ENCODE measurements at regions not wholly inside any gene's neighbourhood (a gene's known extent, or its start where the extent isn't known, plus 50 kb on each side); places are given as distances from the start of the nearest gene placed in this dataset.

DNA sequence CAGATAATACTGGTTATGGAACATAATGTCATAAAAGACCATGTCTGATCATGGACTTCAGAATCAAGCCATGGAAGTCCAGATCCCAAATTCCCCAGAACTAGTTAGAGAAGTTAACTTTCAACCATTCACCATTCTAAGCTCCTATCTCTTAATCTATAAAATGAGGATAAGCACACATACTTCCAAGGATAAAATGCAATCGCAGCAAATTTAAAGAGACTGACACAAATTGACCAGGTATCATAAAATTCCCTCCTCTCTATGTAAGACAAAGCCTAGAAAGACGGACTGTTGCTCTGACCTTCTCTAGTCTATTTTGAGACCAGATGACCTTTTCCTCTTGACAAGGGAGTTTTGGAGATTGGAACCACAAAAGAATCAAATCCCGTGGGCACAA is 426.7 kb downstream of the PLPP3 start:
- Mint-ChIP-seq H3K27ac (no peak overlapping the region), H3K36me3 (ENCODE audit: insufficient read depth in 2 of 2) (no peaks in the 10 kb centered on the region), H3K4me3 (no peak overlapping the region), H3K27me3 (ENCODE audit: low read depth) (no peaks in the 10 kb centered on the region), H3K9me3 (no peaks in the 10 kb centered on the region), H3K4me1 (ENCODE audit: low read depth) (no peaks in the 10 kb centered on the region)
- DNase-seq: no peak
- no peak for ATAC-seq (replicated peaks in 1 of 2)

DNA sequence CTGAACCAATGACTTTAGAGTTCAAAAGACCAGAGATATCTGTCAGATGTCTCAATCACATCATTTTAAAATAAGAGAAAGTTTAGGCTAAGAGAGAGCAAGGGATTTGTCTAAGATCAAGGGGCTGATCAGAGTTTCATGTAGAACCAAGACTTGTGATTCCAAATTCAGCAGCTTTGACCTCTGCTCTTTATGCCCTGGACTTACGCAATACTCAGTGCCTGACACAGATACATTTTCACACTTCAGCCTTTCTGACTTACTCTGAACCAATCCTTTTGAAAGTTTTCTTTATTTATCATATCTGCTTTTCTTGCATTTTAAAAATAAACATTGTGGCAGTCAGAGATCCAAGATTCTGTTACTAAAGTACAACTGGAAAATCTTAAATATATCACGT is 428.0 kb downstream of the PLPP3 start:
- no peak for ATAC-seq (replicated peaks in 1 of 2)
- H3K27me3 Mint-ChIP-seq (ENCODE audit: low read depth): no peaks in the 10 kb centered on the region
- H3K4me1 Mint-ChIP-seq (ENCODE audit: low read depth): no peaks in the 10 kb centered on the region
- H3K4me3 Mint-ChIP-seq: no peak overlapping the region
- no peaks in the 10 kb centered on the region for H3K36me3 Mint-ChIP-seq (ENCODE audit: insufficient read depth in 2 of 2)
- H3K27ac Mint-ChIP-seq: no peak overlapping the region
- DNase-seq: no peak
- H3K9me3 Mint-ChIP-seq: no peaks in the 10 kb centered on the region

DNA sequence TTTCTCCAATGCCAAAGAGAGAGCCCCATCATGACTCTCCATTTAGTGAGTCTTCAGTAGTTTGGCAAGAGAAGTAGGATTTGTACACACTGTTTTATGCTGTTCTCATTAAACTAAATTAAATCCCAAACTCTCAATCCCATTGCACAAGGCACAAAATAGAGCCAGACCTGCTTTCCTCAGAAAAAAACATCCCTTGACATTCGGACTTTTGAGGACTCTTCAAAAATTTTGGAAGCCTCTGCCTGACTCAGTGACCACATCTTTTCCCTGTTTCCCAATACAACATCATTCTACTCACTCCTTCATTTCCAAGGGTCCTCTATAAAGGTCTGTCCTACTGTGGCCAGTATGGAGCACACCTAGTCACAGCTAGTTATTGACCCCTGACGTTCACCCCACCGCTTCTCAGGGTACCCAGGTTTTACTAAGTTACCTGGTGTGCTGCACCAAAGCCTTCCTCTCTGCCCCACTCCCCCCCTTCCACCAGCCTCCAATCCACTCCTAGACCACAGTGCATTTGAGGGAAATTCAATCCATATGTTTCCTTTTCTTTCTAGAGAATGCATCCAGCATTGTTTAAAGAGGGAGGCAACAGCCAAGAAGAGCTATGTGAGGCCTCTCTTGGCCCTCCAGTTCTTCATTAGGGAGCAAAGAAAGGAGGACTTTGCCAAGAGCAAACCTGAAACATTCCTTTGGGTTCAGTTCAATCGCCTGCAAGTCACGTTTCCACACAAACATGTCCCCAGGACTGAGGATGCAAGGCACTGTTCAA is 428.7 kb downstream of the PLPP3 start:
- no peak for ATAC-seq (replicated peaks in 1 of 2)
- no peak overlapping the region for H3K27ac Mint-ChIP-seq
- DNase-seq: no peak

DNA sequence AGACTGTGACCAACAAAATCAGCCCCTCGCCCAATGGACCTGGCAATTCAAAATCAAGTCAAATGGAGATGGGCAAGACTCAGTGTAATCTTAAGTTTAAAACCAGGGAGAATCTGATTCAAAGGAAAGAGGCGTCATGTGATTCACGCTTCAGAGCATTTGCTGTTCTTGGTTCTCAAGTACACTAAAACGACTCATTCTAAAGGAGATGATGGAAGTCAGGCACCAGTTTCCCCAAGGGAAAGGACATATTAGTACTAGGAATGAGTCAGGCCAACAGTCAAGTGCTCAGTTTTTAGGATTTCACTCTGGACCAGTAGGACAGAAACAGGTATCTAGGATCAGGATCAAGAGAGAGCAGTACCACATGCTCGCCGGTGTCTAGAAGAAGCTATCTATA is 429.6 kb downstream of the PLPP3 start:
- Mint-ChIP-seq H3K27ac (no peak overlapping the region), H3K4me1 (ENCODE audit: low read depth) (no peaks in the 10 kb centered on the region), H3K36me3 (ENCODE audit: insufficient read depth in 2 of 2) (no peaks in the 10 kb centered on the region), H3K27me3 (ENCODE audit: low read depth) (no peaks in the 10 kb centered on the region), H3K4me3 (no peak overlapping the region), H3K9me3 (no peaks in the 10 kb centered on the region)
- DNase-seq: no peak
- ATAC-seq (replicated peaks in 1 of 2): no peak

More for the DNA sequence above, 428.7 kb downstream of the PLPP3 start:
- H3K4me1 Mint-ChIP-seq (ENCODE audit: low read depth): no peaks in the 10 kb centered on the region
- H3K27me3 Mint-ChIP-seq (ENCODE audit: low read depth): no peaks in the 10 kb centered on the region
- no peaks in the 10 kb centered on the region for H3K9me3 Mint-ChIP-seq
- H3K36me3 Mint-ChIP-seq (ENCODE audit: insufficient read depth in 2 of 2): no peaks in the 10 kb centered on the region
- no peak overlapping the region for H3K4me3 Mint-ChIP-seq

DNA sequence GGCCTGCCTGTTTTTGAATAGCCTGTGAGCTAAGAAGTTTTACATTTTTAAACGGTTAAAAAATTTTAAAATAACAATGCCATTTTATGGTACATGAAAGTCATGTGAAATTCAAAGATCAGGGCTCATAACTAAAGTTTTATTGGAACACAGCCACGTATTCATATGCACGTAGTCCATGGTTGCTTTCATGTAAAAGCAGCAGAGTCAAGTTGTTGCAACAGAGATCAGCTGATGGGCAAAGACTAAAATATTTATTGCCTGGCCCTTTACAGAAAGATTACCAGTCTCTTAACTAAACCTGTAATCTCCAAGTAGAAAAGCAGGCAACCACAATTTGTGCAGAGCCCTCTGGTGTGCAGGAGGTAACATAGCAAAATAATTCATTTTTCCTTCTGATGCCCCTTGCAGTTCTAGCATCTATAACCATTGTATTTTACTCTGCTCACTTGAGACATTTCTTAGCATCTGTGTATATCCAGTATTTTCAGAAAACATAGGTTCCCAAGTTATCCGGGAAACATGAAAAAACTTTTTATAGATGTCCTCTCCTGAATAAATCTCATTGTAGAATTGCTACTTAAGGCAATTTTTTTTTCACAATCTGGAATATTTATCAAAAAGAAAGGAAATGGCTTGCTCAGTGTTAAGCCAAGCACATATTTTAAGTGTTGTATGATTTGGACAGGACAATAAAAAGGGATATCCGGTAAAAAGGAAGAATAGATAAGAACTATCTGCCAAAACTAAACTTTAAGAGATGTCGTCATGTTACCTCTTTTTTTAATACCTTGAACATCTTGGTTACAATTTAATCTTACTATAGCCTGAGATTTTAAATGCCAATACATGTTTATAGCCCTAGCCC is 430.8 kb downstream of the PLPP3 start:
- no peaks in the 10 kb centered on the region for H3K4me1 Mint-ChIP-seq (ENCODE audit: low read depth)
- H3K36me3 Mint-ChIP-seq (ENCODE audit: insufficient read depth in 2 of 2): no peaks in the 10 kb centered on the region
- peaks cover 0 to under 1% of the 10 kb centered on the region in 2 donors for H3K9me3 Mint-ChIP-seq
- ATAC-seq (replicated peaks in 1 of 2) (no peak), DNase-seq (no peak)
- H3K27ac Mint-ChIP-seq: no peak overlapping the region
- H3K4me3 Mint-ChIP-seq: no peak overlapping the region
- H3K27me3 Mint-ChIP-seq (ENCODE audit: low read depth): no peaks in the 10 kb centered on the region

DNA sequence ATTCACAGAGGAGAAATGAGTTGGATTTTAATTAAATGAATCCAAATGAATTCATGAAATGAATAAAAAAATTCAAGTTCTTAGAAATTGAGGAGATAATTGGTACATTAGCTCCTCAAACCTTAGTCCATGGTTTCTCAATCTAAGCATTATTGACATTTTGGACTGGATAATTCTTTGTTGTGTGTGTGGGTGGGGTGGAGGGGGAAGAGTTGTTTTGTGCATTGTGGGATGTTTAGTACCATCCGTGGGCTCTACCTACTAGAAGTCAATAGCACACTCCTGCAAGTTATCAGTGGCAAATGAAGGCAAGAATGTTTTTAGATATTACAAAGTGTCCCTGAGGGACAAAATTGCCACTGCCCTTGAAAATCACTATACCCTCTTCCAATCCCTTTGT is 431.9 kb downstream of the PLPP3 start:
- DNase-seq: no peak
- ATAC-seq (replicated peaks in 1 of 2): no peak
- no peak overlapping the region for H3K4me3 Mint-ChIP-seq
- peaks cover 0 to 1% of the 10 kb centered on the region in 2 donors for H3K9me3 Mint-ChIP-seq
- no peaks in the 10 kb centered on the region for H3K4me1 Mint-ChIP-seq (ENCODE audit: low read depth)
- no peak overlapping the region for H3K27ac Mint-ChIP-seq
- H3K27me3 Mint-ChIP-seq (ENCODE audit: low read depth): no peaks in the 10 kb centered on the region
- H3K36me3 Mint-ChIP-seq (ENCODE audit: insufficient read depth in 2 of 2): no peaks in the 10 kb centered on the region

DNA sequence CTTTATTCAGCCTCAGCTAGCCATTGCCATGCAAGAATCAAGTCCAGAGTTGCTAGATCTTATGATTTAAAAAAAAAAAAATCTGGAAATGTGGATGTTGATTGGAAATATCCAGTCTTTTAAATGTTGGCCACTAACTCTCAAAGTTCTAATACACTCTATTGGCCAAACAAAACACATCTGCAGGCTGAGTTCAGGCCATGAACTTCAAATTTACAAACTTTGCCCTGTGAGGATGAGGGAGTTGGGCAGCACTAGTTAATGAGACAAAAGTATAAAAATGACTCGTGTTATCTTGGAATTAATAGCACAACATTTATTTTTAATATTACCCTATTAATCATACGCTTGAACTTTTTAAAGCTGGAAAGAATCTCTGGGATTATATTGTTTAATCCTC is 432.3 kb downstream of the PLPP3 start:
- H3K4me3 Mint-ChIP-seq: no peak overlapping the region
- H3K9me3 Mint-ChIP-seq: peaks cover 0 to 1% of the 10 kb centered on the region in 2 donors

DNA sequence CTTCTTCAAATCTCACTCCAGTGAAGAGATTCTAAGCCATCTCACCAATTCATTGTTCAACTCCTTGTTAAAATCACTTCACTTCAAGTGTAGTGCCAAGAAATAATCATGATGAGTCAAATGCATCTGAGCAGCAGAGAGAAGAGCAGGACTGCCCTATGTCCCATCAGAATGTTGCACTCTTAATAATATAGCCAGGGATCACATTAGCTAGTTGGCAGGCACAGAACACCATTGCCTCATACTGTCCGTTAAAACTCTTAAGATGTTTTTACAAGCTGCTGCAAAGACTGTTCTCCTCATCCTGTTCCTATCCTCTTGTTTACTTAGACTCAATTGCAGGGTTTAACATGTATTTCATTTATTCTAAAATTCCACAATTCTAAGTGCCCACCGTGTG is 432.9 kb downstream of the PLPP3 start:
- Mint-ChIP-seq H3K36me3 (ENCODE audit: insufficient read depth in 2 of 2) (no peaks in the 10 kb centered on the region), H3K27ac (no peak overlapping the region), H3K27me3 (ENCODE audit: low read depth) (no peaks in the 10 kb centered on the region), H3K4me3 (no peak overlapping the region), H3K9me3 (peaks cover 0 to 1% of the 10 kb centered on the region in 2 donors), H3K4me1 (ENCODE audit: low read depth) (no peaks in the 10 kb centered on the region)
- no peak for DNase-seq
- no peak for ATAC-seq (replicated peaks in 1 of 2)

More for the DNA sequence above, 432.3 kb downstream of the PLPP3 start:
- no peaks in the 10 kb centered on the region for H3K27me3 Mint-ChIP-seq (ENCODE audit: low read depth)
- ATAC-seq (replicated peaks in 1 of 2): no peak
- DNase-seq: no peak
- H3K4me1 Mint-ChIP-seq (ENCODE audit: low read depth): no peaks in the 10 kb centered on the region
- H3K27ac Mint-ChIP-seq: no peak overlapping the region
- no peaks in the 10 kb centered on the region for H3K36me3 Mint-ChIP-seq (ENCODE audit: insufficient read depth in 2 of 2)

DNA sequence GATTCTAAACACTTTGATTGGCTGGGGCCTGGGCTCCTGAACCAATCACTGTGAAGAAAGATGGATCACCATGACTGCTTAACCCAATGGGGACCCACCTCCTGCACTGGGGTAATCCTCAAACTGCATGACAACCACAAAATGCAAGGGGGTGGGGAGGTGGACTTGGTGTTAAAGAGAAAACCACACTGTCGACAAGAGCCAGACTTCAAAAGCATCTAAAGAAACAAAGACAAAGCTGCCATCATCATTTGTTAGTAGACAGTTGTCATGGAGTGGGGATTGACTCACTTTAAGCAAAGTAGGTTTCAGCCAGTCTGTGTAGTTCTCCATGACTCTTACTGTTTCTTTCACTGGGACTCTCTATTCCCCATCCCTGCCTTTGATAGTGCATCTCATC is 433.8 kb downstream of the PLPP3 start:
- no peak overlapping the region for H3K27ac Mint-ChIP-seq
- H3K36me3 Mint-ChIP-seq (ENCODE audit: insufficient read depth in 2 of 2): no peaks in the 10 kb centered on the region
- DNase-seq (no peak), ATAC-seq (replicated peaks in 1 of 2) (no peak)
- H3K4me3 Mint-ChIP-seq: no peak overlapping the region
- peaks cover 0 to 1% of the 10 kb centered on the region in 2 donors for H3K9me3 Mint-ChIP-seq
- H3K4me1 Mint-ChIP-seq (ENCODE audit: low read depth): no peaks in the 10 kb centered on the region
- H3K27me3 Mint-ChIP-seq (ENCODE audit: low read depth): no peaks in the 10 kb centered on the region

DNA sequence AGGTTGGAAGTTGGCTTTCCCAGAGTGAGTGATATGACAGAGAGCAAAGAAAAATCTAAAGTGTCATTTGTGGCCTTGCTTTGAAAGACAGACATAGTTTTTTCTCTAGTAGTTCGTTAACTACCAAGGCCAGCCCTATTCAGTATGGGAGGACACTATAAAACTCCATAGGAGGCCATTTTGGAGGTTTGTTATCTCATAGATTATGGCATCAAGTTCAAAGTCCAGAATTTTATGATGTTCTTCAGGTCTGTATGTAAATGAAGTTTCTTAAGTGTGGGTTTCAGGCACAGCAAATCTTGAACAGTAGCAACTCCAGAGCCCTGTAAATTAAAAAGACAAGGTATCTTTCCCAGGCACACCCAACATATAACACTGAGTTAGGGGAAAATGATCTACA is 437.1 kb downstream of the PLPP3 start:
- Mint-ChIP-seq H3K4me1 (ENCODE audit: low read depth) (no peaks in the 10 kb centered on the region), H3K27ac (no peak overlapping the region), H3K36me3 (ENCODE audit: insufficient read depth in 2 of 2) (no peaks in the 10 kb centered on the region), H3K27me3 (ENCODE audit: low read depth) (no peaks in the 10 kb centered on the region), H3K9me3 (peaks cover 0 to 1% of the 10 kb centered on the region in 2 donors), H3K4me3 (no peak overlapping the region)
- no peak for DNase-seq
- no peak for ATAC-seq (replicated peaks in 1 of 2)

DNA sequence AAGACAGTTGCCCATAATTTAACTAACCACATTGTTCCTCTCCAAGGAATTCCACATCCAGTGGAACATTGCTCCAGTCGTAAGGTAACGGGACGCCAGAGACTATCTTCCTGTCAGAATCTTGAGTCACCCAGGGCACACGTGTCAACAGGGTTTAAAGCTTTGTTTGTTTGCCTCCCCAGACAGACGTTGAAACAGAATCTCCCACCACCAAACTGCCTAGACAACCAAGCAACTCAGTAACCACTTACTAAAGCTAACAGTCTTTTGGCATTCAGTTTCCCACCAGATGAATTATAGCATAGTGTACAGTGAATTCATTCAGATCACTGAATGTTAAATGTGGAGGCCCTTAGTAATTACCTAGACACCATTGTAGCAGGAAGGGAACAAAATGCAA is 439.5 kb downstream of the PLPP3 start:
- no peak overlapping the region for H3K4me3 Mint-ChIP-seq
- peaks cover 0 to 1% of the 10 kb centered on the region in 2 donors for H3K9me3 Mint-ChIP-seq
- no peak overlapping the region for H3K27ac Mint-ChIP-seq
- ATAC-seq (replicated peaks in 1 of 2) (no peak), DNase-seq (no peak)
- H3K27me3 Mint-ChIP-seq (ENCODE audit: low read depth): no peaks in the 10 kb centered on the region
- no peaks in the 10 kb centered on the region for H3K36me3 Mint-ChIP-seq (ENCODE audit: insufficient read depth in 2 of 2)
- H3K4me1 Mint-ChIP-seq (ENCODE audit: low read depth): no peaks in the 10 kb centered on the region

DNA sequence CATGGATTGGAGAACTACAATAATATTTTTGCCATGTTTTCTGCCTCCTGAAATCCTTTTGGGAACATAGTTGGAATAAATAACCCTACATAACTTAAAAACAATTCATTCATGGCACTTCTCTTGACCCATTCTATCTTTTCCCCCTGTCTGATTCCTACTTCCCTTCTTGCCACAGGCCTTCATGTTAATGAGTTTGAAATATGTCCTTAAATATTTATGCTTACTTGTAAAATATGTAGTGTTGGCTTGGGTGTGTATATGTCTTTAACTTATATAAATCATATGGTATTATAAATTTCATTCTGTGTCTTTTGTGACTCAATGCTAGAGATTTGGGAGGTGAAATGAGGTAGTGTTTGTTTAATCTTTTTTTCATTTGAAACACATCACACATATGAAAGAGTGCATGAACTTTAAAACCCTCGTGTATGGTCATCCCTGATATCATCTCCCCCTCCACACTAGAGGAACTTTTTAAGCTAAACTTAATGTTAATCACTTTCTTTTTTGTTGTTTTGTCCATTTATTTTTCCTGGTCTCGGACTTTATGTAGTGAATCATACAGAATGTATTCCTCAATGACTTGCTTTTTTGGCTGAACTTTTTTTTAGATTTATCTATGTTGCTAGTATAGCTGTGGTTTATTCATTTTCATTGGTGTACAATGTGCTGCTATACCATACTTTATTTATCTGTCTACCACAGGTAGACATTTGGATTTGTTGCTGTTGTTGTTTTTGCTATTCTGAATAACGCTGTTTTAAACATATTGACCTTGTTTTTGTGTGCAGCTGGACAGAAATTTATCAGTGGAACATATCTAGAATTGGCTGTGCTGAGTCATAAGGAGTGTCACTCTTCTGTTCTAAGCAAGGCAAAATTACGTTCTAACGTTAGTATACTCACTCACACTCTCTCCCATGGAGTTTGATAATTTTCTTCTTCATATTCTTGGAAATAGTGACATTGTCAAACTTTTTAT is 441.6 kb downstream of the PLPP3 start:
- Mint-ChIP-seq H3K4me1 (ENCODE audit: low read depth) (no peaks in the 10 kb centered on the region), H3K4me3 (no peak overlapping the region), H3K27me3 (ENCODE audit: low read depth) (no peaks in the 10 kb centered on the region), H3K36me3 (ENCODE audit: insufficient read depth in 2 of 2) (no peaks in the 10 kb centered on the region), H3K9me3 (no peaks in the 10 kb centered on the region), H3K27ac (no peak overlapping the region)
- ATAC-seq (replicated peaks in 1 of 2) (no peak), DNase-seq (no peak)

DNA sequence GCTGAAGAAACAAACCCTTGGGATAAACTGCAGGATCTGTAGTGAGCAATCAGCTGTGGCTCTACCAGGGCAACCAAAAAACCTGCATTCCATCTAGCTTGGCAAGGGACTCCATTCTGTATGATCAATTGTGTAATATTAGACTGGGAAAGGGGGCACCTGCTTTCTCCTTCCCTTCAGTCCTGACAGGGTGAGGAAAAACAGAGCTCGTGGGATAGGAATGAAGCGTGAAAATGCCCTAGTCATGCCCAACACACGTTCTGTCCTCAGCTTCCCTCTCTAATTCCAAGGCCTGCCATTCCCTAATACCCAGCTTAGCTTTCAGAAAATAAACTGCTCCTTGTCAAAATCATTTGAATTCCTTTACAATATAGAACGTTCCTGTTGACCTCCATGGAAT is 442.3 kb downstream of the PLPP3 start:
- Mint-ChIP-seq H3K4me3 (no peak overlapping the region), H3K36me3 (ENCODE audit: insufficient read depth in 2 of 2) (no peaks in the 10 kb centered on the region), H3K4me1 (ENCODE audit: low read depth) (no peaks in the 10 kb centered on the region), H3K27ac (no peak overlapping the region), H3K27me3 (ENCODE audit: low read depth) (no peaks in the 10 kb centered on the region), H3K9me3 (no peaks in the 10 kb centered on the region)
- no peak for DNase-seq
- ATAC-seq (replicated peaks in 1 of 2): no peak

All from activated T-cell treated with anti-CD3 and anti-CD28 coated beads, Interleukin-2, amount 50 U/mL, for 72 hours (primary cell).